Stimulated activated CD4-positive, alpha-beta T cell treated with anti-CD3 and anti-CD28 coated beads, Interleukin-4, amount 100 ng/mL, for 24 hours (primary cell): ENCODE measurements at regions not wholly inside any gene's neighbourhood (a gene's known extent, or its start where the extent isn't known, plus 50 kb on each side); places are given as distances from the start of the nearest gene placed in this dataset.

Experiments used
- DNase-seq: peaks from one replicate; pipeline ENCODE4 v3.0.0-alpha.2; 2020

GRCh38 chr15:39471785-39472574, 108.9 kb upstream of the THBS1 start:
- DNase-seq, result no peak

- no peak for DNase-seq
Observed at GRCh38 chr15:39472621-39473297, 108.1 kb upstream of the THBS1 start.

- DNase-seq, result no peak
Observed at GRCh38 chr15:39473298-39473947, 107.5 kb upstream of the THBS1 start.

GRCh38 chr15:39474657-39475056, 106.2 kb upstream of the THBS1 start:
- DNase-seq, result no peak

GRCh38 chr15:39478996-39479395, 101.9 kb upstream of the THBS1 start:
- DNase-seq, result no peak

- DNase-seq, result no peak
Observed at GRCh38 chr15:39479911-39480310, 101.0 kb upstream of the THBS1 start.

GRCh38 chr15:39482459-39482858, 98.4 kb upstream of the THBS1 start:
- DNase-seq, result no peak

- no peak for DNase-seq
Observed at GRCh38 chr15:39486621-39487457, 94.0 kb upstream of the THBS1 start.

GRCh38 chr15:39487458-39487735, 93.5 kb upstream of the THBS1 start:
- no peak for DNase-seq

- no peak for DNase-seq
Observed at GRCh38 chr15:39488516-39488915, 92.4 kb upstream of the THBS1 start.

- DNase-seq, result no peak
Observed at GRCh38 chr15:39488961-39489360, 91.9 kb upstream of the THBS1 start.

GRCh38 chr15:39491115-39491885, 89.6 kb upstream of the THBS1 start:
- no peak for DNase-seq

- DNase-seq, result no peak
Observed at GRCh38 chr15:39491886-39492490, 88.9 kb upstream of the THBS1 start.

GRCh38 chr15:39493424-39494067, 87.3 kb upstream of the THBS1 start:
- DNase-seq, result no peak

GRCh38 chr15:39494462-39494861, 86.4 kb upstream of the THBS1 start:
- no peak for DNase-seq

- DNase-seq, result no peak
Observed at GRCh38 chr15:39495871-39496840, 84.7 kb upstream of the THBS1 start.

- DNase-seq, result no peak
Observed at GRCh38 chr15:39497016-39497758, 83.7 kb upstream of the THBS1 start.

- DNase-seq, result no peak
Observed at GRCh38 chr15:39497759-39498565, 82.9 kb upstream of the THBS1 start.

GRCh38 chr15:39498629-39499028, 82.2 kb upstream of the THBS1 start:
- DNase-seq, result no peak
